ENCODE measurements at regions not wholly inside any gene's neighbourhood (a gene's known extent, or its start where the extent isn't known, plus 50 kb on each side); places are given as distances from the start of the nearest gene placed in this dataset.

GRCh38 chr9:119088002-119088547 is 281.2 kb downstream of the BRINP1 start:
- ChIA-PET POLR2A (no interaction called here), CTCF (no interaction called here)
- TF ChIP-seq RCOR1 (IDR thresholded peaks at IDR 0.05; ENCODE audit: low read depth, low read length): no peak
- H3K4me2 ChIP-seq: no peak overlapping the region
- DNase-seq (ENCODE audit: low read depth in 1 of 2, low spot score in 1 of 2) (no peak), ATAC-seq (no peak), FAIRE-seq (no peak)
- H3K4me3 ChIP-seq: no peak overlapping the region
- H3K4me1 ChIP-seq: no peaks in the 10 kb centered on the region
- no peaks in the 10 kb centered on the region for H3K9me3 ChIP-seq
- WGBS (ENCODE audit: missing lambda C conversion rate): 13% methylated on average over 5 of the region's 5 CpGs
- H3K27ac ChIP-seq: no peak overlapping the region

DNA sequence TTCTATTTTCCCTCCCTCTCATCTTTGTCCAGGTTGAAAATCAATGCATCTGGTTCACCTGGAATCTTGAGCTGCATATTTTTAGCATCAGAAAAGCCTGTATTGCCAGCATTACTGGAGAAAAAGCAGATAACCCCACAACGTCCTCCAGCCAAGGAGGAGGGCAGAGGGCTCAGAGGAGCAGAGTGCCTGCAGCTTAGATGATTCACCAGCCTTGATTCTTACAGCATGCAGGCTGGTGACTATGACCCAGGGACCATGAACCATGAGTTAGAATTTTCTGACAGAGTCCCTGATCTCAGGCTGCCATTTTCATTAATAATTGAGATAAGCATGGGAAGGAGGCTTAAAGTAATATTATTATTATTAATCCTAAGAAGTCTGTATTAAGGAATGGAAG is 278.2 kb downstream of the BRINP1 start:
- DNase-seq (ENCODE audit: low read depth in 1 of 2, low spot score in 1 of 2) (no peak), ATAC-seq (no peak), FAIRE-seq (no peak)
- H3K27ac ChIP-seq: no peak overlapping the region
- H3K4me1 ChIP-seq: no peaks in the 10 kb centered on the region
- no peak for TF ChIP-seq ESRRA (IDR thresholded peaks at IDR 0.05; ENCODE audit: borderline replicate concordance, low read length)
- no peak for TF ChIP-seq TP53 (CRISPR knock-in tag; IDR thresholded peaks at IDR 0.05)
- TF ChIP-seq HDAC2 (IDR thresholded peaks at IDR 0.05): no peak
- no peak for TF ChIP-seq HMGXB4 (CRISPR knock-in tag; IDR thresholded peaks at IDR 0.05; ENCODE audit: borderline replicate concordance)
- no peak for TF ChIP-seq FOXS1 (CRISPR knock-in tag; IDR thresholded peaks at IDR 0.05)
- no peak for TF ChIP-seq BHLHE40 (IDR thresholded peaks at IDR 0.05; ENCODE audit: low read depth, low read length)
- TF ChIP-seq HOXA7 (CRISPR knock-in tag; IDR thresholded peaks at IDR 0.05): no peak
- no peak for TF ChIP-seq POLR2AphosphoS2 (conservative IDR thresholded peaks at IDR 0.05; ENCODE audit: low read length)
- TF ChIP-seq SMC3 (IDR thresholded peaks at IDR 0.05): no peak
- TF ChIP-seq MAFK (IDR thresholded peaks at IDR 0.05; ENCODE audit: partially characterized antibody): no peak
- no peaks in the 10 kb centered on the region for H3K9me3 ChIP-seq
- CTCF ChIA-PET: interaction anchor here (0.7 kb wide), 1 partner anchor 1035 kb away, joined by 3 read pairs; no protein-coding TSS in a partner anchor
- 0% methylated on average over 1 of the region's 1 CpG for WGBS (ENCODE audit: missing lambda C conversion rate)
- POLR2A ChIA-PET: no interaction called here
- no peak overlapping the region for H3K4me2 ChIP-seq
- no peak overlapping the region for H3K4me3 ChIP-seq

- FAIRE-seq (no peak), ATAC-seq (no peak), DNase-seq (ENCODE audit: low read depth in 1 of 2, low spot score in 1 of 2) (no peak)
- 12% methylated on average over 5 of the region's 5 CpGs for WGBS (ENCODE audit: missing lambda C conversion rate)
- Histone ChIP-seq H3K4me1 (no peaks in the 10 kb centered on the region), H3K4me2 (no peak overlapping the region), H3K4me3 (no peak overlapping the region), H3K9me3 (no peaks in the 10 kb centered on the region), H3K27ac (no peak overlapping the region)
- ChIA-PET POLR2A (no interaction called here), CTCF (no interaction called here)
- TF ChIP-seq HMGXB4 (CRISPR knock-in tag; IDR thresholded peaks at IDR 0.05; ENCODE audit: borderline replicate concordance): no peak
- no peak for TF ChIP-seq SMC3 (IDR thresholded peaks at IDR 0.05)
- no peak for TF ChIP-seq PBX3 (IDR thresholded peaks at IDR 0.05)
- TF ChIP-seq MAZ (IDR thresholded peaks at IDR 0.05; ENCODE audit: borderline replicate concordance, low read depth, low read length): no peak
- no peak for TF ChIP-seq JUNB (IDR thresholded peaks at IDR 0.05)
- TF ChIP-seq CBX8 (IDR thresholded peaks at IDR 0.05): no peak
- no peak for TF ChIP-seq ZFP36 (IDR thresholded peaks at IDR 0.05; ENCODE audit: borderline replicate concordance, partially characterized antibody)
- TF ChIP-seq RNF2 (IDR thresholded peaks at IDR 0.05; ENCODE audit: borderline replicate concordance, low read depth): no peak
- TF ChIP-seq NFE2L2 (conservative IDR thresholded peaks at IDR 0.05; ENCODE audit: low read length): no peak
- no peak for TF ChIP-seq CBX2 (IDR thresholded peaks at IDR 0.05; ENCODE audit: borderline replicate concordance, low read depth)
- TF ChIP-seq EHMT2 (IDR thresholded peaks at IDR 0.05; ENCODE audit: low read depth): no peak
- TF ChIP-seq, protein P1, sequence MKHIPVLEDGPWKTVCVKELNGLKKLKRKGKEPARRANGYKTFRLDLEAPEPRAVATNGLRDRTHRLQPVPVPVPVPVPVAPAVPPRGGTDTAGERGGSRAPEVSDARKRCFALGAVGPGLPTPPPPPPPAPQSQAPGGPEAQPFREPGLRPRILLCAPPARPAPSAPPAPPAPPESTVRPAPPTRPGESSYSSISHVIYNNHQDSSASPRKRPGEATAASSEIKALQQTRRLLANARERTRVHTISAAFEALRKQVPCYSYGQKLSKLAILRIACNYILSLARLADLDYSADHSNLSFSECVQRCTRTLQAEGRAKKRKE (CRISPR knock-in tag; IDR thresholded peaks at IDR 0.05; ENCODE audit: low read depth): no peak
- TF ChIP-seq, protein P2, sequence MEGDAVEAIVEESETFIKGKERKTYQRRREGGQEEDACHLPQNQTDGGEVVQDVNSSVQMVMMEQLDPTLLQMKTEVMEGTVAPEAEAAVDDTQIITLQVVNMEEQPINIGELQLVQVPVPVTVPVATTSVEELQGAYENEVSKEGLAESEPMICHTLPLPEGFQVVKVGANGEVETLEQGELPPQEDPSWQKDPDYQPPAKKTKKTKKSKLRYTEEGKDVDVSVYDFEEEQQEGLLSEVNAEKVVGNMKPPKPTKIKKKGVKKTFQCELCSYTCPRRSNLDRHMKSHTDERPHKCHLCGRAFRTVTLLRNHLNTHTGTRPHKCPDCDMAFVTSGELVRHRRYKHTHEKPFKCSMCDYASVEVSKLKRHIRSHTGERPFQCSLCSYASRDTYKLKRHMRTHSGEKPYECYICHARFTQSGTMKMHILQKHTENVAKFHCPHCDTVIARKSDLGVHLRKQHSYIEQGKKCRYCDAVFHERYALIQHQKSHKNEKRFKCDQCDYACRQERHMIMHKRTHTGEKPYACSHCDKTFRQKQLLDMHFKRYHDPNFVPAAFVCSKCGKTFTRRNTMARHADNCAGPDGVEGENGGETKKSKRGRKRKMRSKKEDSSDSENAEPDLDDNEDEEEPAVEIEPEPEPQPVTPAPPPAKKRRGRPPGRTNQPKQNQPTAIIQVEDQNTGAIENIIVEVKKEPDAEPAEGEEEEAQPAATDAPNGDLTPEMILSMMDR (IDR thresholded peaks at IDR 0.05): no peak
- TF ChIP-seq TP53 (CRISPR knock-in tag; IDR thresholded peaks at IDR 0.05): no peak
- TF ChIP-seq FOSB (CRISPR knock-in tag; IDR thresholded peaks at IDR 0.05): no peak
- TF ChIP-seq BHLHE40 (IDR thresholded peaks at IDR 0.05; ENCODE audit: low read depth, low read length): no peak
- TF ChIP-seq CHD2 (IDR thresholded peaks at IDR 0.05; ENCODE audit: low read length, partially characterized antibody): no peak
Measured at GRCh38 chr9:119092125-119092524, 277.1 kb downstream of the BRINP1 start.

All from A549 (cell line).